IMR-90 (cell line): ENCODE measurements at regions not wholly inside any gene's neighbourhood (a gene's known extent, or its start where the extent isn't known, plus 50 kb on each side); places are given as distances from the start of the nearest gene placed in this dataset.

Source experiments
- ATAC-seq: fragments of 200-7000 bp; cut with Tn5 transposase; 2 replicates; pipeline ENCODE4 v1.9.1; 2020; ENCODE audit warnings: low read depth, mild to moderate bottlenecking, moderate library complexity
- BruUV-seq: library from RNA; stranded (reverse); fragments of 400-500 nt; replicated peaks from 2 replicates; lab custom pipeline; 2021; lab: Mats Ljungman, UMichigan
- CTCF ChIA-PET: fragments of 300-600 bp; formaldehyde crosslinking; extraction: SDS; loops from one replicate; lab custom pipeline; 2021; ENCODE audit warnings: antibody characterized with exemption; lab: Yijun Ruan, JAX
- POLR2A ChIA-PET: fragments of 300-600 bp; sonication (Branson Sonifier 250); formaldehyde crosslinking; loops from one replicate; lab custom pipeline; 2022; ENCODE audit warnings: antibody characterized with exemption; ENCODE audit not compliant: unreplicated experiment; lab: Charles Lee
- DNase-seq: peaks from one replicate; pipeline ENCODE4 v3.0.0; 2013
- H2AFZ ChIP-seq: replicated peaks from 2 replicates; pipeline ENCODE3; 2013; ENCODE audit warnings: low read length, mild to moderate bottlenecking; ENCODE audit not compliant: poor library complexity
- H2AK5ac ChIP-seq: 2 replicates; pipeline ENCODE4 v1.6.1; 2013; ENCODE audit warnings: low read depth, low read length, inconsistent platforms
- H2AK9ac ChIP-seq: replicated peaks from 2 replicates; pipeline ENCODE3; 2013; ENCODE audit warnings: mild to moderate bottlenecking, low read depth, low read length, moderate library complexity; ENCODE audit not compliant: poor library complexity
- H2BK120ac ChIP-seq: 2 replicates; pipeline ENCODE4 v1.6.1; 2013; ENCODE audit warnings: low read depth, low read length, inconsistent platforms
- H2BK15ac ChIP-seq: 3 replicates; pipeline ENCODE4 v1.6.1; 2013; ENCODE audit warnings: low read depth, low read length, inconsistent platforms
- H2BK20ac ChIP-seq: 2 replicates; pipeline ENCODE4 v1.6.1; 2013; ENCODE audit warnings: low read depth, mild to moderate bottlenecking, inconsistent platforms, low read length, moderate library complexity
- H2BK5ac ChIP-seq: 2 replicates; pipeline ENCODE4 v1.6.1; 2013; ENCODE audit warnings: mild to moderate bottlenecking, low read depth, low read length, inconsistent platforms; ENCODE audit not compliant: poor library complexity, severe bottlenecking
- H3K14ac ChIP-seq: replicated peaks from 2 replicates; pipeline ENCODE4 v1.6.1; 2013; ENCODE audit warnings: low read depth, low read length, inconsistent platforms
- H3K18ac ChIP-seq: 2 replicates; pipeline ENCODE4 v1.6.1; 2013; ENCODE audit warnings: low read depth, low read length, control low read depth
- H3K23ac ChIP-seq: 2 replicates; pipeline ENCODE4 v1.6.1; 2013; ENCODE audit warnings: low read depth, low read length, inconsistent platforms
- H3K27ac ChIP-seq: 2 replicates; pipeline ENCODE4 v1.5.1; 2013; ENCODE audit warnings: mild to moderate bottlenecking, control low read depth, low read length; ENCODE audit not compliant: insufficient read depth
- H3K27me3 ChIP-seq: 2 replicates; pipeline ENCODE4 v1.6.1; 2013; ENCODE audit warnings: low read length; ENCODE audit not compliant: control insufficient read depth, insufficient read depth
- H3K36me3 ChIP-seq: 2 replicates; pipeline ENCODE4 v1.6.1; 2013; ENCODE audit warnings: low read length, mixed read lengths; ENCODE audit not compliant: control insufficient read depth, insufficient read depth
- H3K4ac ChIP-seq: 2 replicates; pipeline ENCODE4 v1.6.1; 2013; ENCODE audit warnings: low read depth, low read length, inconsistent platforms
- H3K4me1 ChIP-seq: 2 replicates; pipeline ENCODE4 v1.6.1; 2013; ENCODE audit warnings: low read length, mixed read lengths; ENCODE audit not compliant: control insufficient read depth, insufficient read depth
- H3K4me2 ChIP-seq: 2 replicates; pipeline ENCODE4 v1.6.1; 2013; ENCODE audit warnings: low read depth, mild to moderate bottlenecking, control low read depth, low read length, moderate library complexity
- H3K4me3 ChIP-seq: 2 replicates; pipeline ENCODE4 v1.5.1; 2013; ENCODE audit warnings: low read depth, mild to moderate bottlenecking, control low read depth, low read length, moderate library complexity; ENCODE audit not compliant: insufficient read depth
- H3K56ac ChIP-seq: 2 replicates; pipeline ENCODE4 v1.6.1; 2013; ENCODE audit warnings: low read length, inconsistent platforms; ENCODE audit not compliant: insufficient read depth; ENCODE audit errors: extremely low read depth
- H3K79me1 ChIP-seq, 2 experiments: 2 replicates each; pipeline ENCODE4 v1.6.1; 2013; ENCODE audit warnings: low read length in 2 of 2, inconsistent platforms in 1 of 2, low read depth in 1 of 2
- H3K9ac ChIP-seq: 2 replicates; pipeline ENCODE4 v1.6.1; 2013; ENCODE audit warnings: low read depth, low read length, control low read depth
- H3K9me1 ChIP-seq: 2 replicates; pipeline ENCODE4 v1.6.1; 2013; ENCODE audit warnings: low read length, inconsistent platforms; ENCODE audit not compliant: insufficient read depth
- H3K9me3 ChIP-seq: 2 replicates; pipeline ENCODE4 v1.6.1; 2013; ENCODE audit warnings: low read length; ENCODE audit not compliant: control insufficient read depth, insufficient read depth
- H4K20me1 ChIP-seq: 2 replicates; pipeline ENCODE4 v1.6.1; 2013; ENCODE audit warnings: low read length, inconsistent platforms; ENCODE audit not compliant: insufficient read depth
- H4K5ac ChIP-seq: 2 replicates; pipeline ENCODE4 v1.6.1; 2013; ENCODE audit warnings: mild to moderate bottlenecking, low read depth, low read length, control low read depth
- H4K8ac ChIP-seq, 2 experiments: 2 replicates each; pipeline ENCODE4 v1.6.1; 2013; ENCODE audit warnings: low read depth in 2 of 2, low read length in 2 of 2, control low read depth in 1 of 2, inconsistent platforms in 1 of 2
- H4K91ac ChIP-seq: 2 replicates; pipeline ENCODE4 v1.6.1; 2013; ENCODE audit warnings: low read depth, low read length, inconsistent platforms; ENCODE audit not compliant: insufficient read depth
- CHD1 ChIP-seq: IDR thresholded peaks from 2 replicates; pipeline ENCODE4 v1.6.1; 2012; ENCODE audit warnings: low read depth, low read length, improper control_type of control experiment
- FOS ChIP-seq: fragments of 150-350 bp; IDR thresholded peaks from 2 replicates; pipeline ENCODE4 v1.6.1; 2016; ENCODE audit warnings: low read depth, low read length
- MAZ ChIP-seq: IDR thresholded peaks from 2 replicates; pipeline ENCODE4 v1.6.1; 2012; ENCODE audit warnings: low read depth, mild to moderate bottlenecking, low read length, improper control_type of control experiment, moderate library complexity, borderline replicate concordance
- NFE2L2 ChIP-seq: fragments of 150-350 bp; IDR thresholded peaks from 2 replicates; pipeline ENCODE4 v1.6.1; 2016; ENCODE audit warnings: low read depth, mild to moderate bottlenecking, low read length
- WGBS, 2 experiments: methylation state at CpG; one replicate each; pipeline versions ENCODE4 v1.1.5 to v1.1.7; 2013; ENCODE audit warnings: missing lambda C conversion rate in 2 of 2; ENCODE audit not compliant: insufficient read length in 1 of 2; ENCODE audit errors: extremely low coverage in 2 of 2; 5-methylcytosine and 5-hydroxymethylcytosine counted together
- dilution Hi-C: fragments of 300-500 bp; cut with HindIII; formaldehyde crosslinking; loops from one replicate; pipeline ENCODE4 v1.14.3; 2018; ENCODE audit warnings: low sequenced_read_pairs; ENCODE audit not compliant: unreplicated experiment
- in situ Hi-C: fragments of 300-500 bp; cut with MboI; formaldehyde crosslinking; loops from 3 replicates; pipeline ENCODE4 v1.14.3; 2019; ENCODE audit warnings: low sequenced_read_pairs, inconsistent platforms, mixed read lengths
- intact Hi-C: fragments of 100-400 bp; cut with micrococcal nuclease; formaldehyde crosslinking; loops from 2 replicates; pipeline ENCODE4 v1.10.0; 2022
- TF ChIP-seq, protein P1 (sequence below): fragments of 150-350 bp; IDR thresholded peaks from 2 replicates; pipeline ENCODE4 v1.6.1; 2017; ENCODE audit warnings: mild to moderate bottlenecking, antibody characterized with exemption, low read length, low read depth
- TF ChIP-seq, protein P2 (sequence below): fragments of 150-350 bp; IDR thresholded peaks from 2 replicates; pipeline ENCODE4 v1.6.1; 2016; ENCODE audit warnings: low read depth, mild to moderate bottlenecking, low read length, moderate library complexity, borderline replicate concordance

DNA sequence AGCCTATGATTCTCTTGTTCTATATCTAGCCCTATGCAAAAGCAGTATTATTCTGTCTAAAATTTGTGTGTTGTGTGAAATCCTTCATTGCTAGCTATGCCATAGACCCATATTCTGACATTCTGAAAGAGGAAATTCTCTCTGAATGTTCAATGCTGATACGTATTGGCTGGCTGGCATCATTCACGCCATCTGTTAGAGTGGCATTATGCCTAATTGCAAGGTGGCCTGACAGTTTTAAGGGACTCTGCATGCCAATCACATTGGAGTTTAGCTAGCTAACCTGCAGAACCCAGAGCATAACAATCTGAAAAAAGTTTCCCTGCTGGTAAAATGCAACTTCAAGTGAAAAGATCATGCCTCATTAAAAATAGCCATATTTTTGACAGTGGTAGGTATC, 316.0 kb downstream of the SOX11 start:
- ChIA-PET CTCF (no interaction called here), POLR2A (no interaction called here)
- H2AK5ac ChIP-seq: no peak overlapping the region
- no peak overlapping the region for H2AK9ac ChIP-seq
- ATAC-seq (no peak), DNase-seq (no peak)
- intact Hi-C loops (no loop called here), dilution Hi-C loops (no loop called here), in situ Hi-C loops (no loop called here)
- H3K4me3 ChIP-seq: no peak overlapping the region
- no peak overlapping the region for H3K9ac ChIP-seq
- no peak overlapping the region for H2BK5ac ChIP-seq
- no peak overlapping the region; the same call in 1 of the 2 replicates for H3K18ac ChIP-seq
- no peak overlapping the region for H2BK20ac ChIP-seq
- 75% methylated on average over 1 of the region's 2 CpGs; no CpG with 5 or more reads in 1 of the 2 experiments for WGBS, 2 experiments
- H2AFZ ChIP-seq: no peak overlapping the region
- no peak overlapping the region for H4K8ac ChIP-seq
- no peak overlapping the region for H4K5ac ChIP-seq
- H2BK120ac ChIP-seq: no peak overlapping the region
- H4K20me1 ChIP-seq: no peaks in the 10 kb centered on the region
- no peak for TF ChIP-seq MAZ
- TF ChIP-seq NFE2L2: no peak
- no peak for TF ChIP-seq FOS
- TF ChIP-seq CHD1: no peak
- TF ChIP-seq, protein P1, sequence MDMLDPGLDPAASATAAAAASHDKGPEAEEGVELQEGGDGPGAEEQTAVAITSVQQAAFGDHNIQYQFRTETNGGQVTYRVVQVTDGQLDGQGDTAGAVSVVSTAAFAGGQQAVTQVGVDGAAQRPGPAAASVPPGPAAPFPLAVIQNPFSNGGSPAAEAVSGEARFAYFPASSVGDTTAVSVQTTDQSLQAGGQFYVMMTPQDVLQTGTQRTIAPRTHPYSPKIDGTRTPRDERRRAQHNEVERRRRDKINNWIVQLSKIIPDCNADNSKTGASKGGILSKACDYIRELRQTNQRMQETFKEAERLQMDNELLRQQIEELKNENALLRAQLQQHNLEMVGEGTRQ: no peak
- TF ChIP-seq, protein P2, sequence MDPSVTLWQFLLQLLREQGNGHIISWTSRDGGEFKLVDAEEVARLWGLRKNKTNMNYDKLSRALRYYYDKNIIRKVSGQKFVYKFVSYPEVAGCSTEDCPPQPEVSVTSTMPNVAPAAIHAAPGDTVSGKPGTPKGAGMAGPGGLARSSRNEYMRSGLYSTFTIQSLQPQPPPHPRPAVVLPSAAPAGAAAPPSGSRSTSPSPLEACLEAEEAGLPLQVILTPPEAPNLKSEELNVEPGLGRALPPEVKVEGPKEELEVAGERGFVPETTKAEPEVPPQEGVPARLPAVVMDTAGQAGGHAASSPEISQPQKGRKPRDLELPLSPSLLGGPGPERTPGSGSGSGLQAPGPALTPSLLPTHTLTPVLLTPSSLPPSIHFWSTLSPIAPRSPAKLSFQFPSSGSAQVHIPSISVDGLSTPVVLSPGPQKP: no peak
- H3K27me3 ChIP-seq: no peaks in the 10 kb centered on the region
- no peaks in the 10 kb centered on the region for H3K9me3 ChIP-seq
- H2BK15ac ChIP-seq: no peak overlapping the region
- no peak overlapping the region for H3K14ac ChIP-seq
- no peaks in the 10 kb centered on the region for H3K36me3 ChIP-seq
- no peak overlapping the region for H3K4ac ChIP-seq
- peaks cover 3% of the 10 kb centered on the region; the same call in 1 of the 2 replicates for H3K4me1 ChIP-seq
- no peak overlapping the region for H3K4me2 ChIP-seq
- H3K27ac ChIP-seq: no peak overlapping the region
- H3K79me1 ChIP-seq: no peaks in the 10 kb centered on the region
- BruUV-seq: no TSS peak
- H4K91ac ChIP-seq: no peak overlapping the region
- H3K23ac ChIP-seq: no peak overlapping the region
- H3K56ac ChIP-seq: no peak overlapping the region
- H3K9me1 ChIP-seq: no peaks in the 10 kb centered on the region
